Heart left ventricle (tissue), 13 donors: ENCODE measurements at regions not wholly inside any gene's neighbourhood (a gene's known extent, or its start where the extent isn't known, plus 50 kb on each side); places are given as distances from the start of the nearest gene placed in this dataset.

Experiments
- POLR2A ChIP-seq, 2 donors: fragments of 450-650 bp; IDR thresholded peaks; one replicate each; pipeline ENCODE4 v1.6.1; 2017; ENCODE audit warnings: antibody characterized with exemption in 2 of 2, mild to moderate bottlenecking in 2 of 2, moderate library complexity in 2 of 2
- TF ChIP-seq, protein P1 (sequence below), 12 donors: fragments of 200-600 bp; sonication (generic) in 4 of 12; IDR thresholded peaks; one replicate each; pipeline versions ENCODE4 v1.5.0 to v1.8.0; 2018 to 2022; ENCODE audit warnings: antibody characterized with exemption in 12 of 12, mild to moderate bottlenecking in 5 of 12
- donor health status: ischemic (EF 13 %, LVEDD 7.1; RV severe dilation, severe dysfunction).
- donor health status: DM: no; HTN: yes; CAD: no.
- donor health status: DM: no; HTN: no; CAD: no.
- donor health status: ischemic (EF 25% LVEDD 6.9; RV normal size, moderate dysfunction).
- donor health status: ischemic (EF 25% LVEDD 5.7; RV mildly dilated, moderate dysfunction).
- donor health status: ischemic (EF 35%, LVEDD 5.7; RV mildly dilated, moderate dysfunction).
- donor health status: nonischemic (EF 11% LVEDD 7.7; RV severe dilation, severe dysfunction).
- donor health status: DM: yes; HTN: yes; CAD: no.
- donor health status: PGD.
- donor health status: ischemic (EF 29% LVEDD 5.4; RV normal size, mild dysfunction).
- donor health status: nonischemic (EF 23%, LVEDD 6.1; RV moderate dilation, normal function).

DNA sequence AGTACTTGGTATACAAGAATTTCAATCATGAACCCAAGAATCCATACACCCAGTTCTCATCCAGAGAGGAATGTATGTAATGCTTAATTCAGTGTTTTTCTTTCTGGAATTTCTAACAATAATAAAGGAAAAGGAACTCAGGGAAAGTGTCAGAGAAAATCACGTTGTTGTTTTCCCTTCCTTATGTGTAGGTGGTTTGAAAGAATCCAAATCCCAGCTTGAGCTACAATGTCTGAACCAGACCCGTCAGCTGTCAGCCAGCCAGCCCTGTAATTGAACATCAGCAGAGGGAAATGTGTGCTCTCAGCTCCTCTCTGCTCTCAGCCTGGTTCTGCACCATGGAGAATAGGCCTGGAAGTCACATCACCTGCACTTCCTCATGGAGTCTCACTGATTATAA is 126.5 kb downstream of the TMEM30B start:
- TF ChIP-seq, protein P1, sequence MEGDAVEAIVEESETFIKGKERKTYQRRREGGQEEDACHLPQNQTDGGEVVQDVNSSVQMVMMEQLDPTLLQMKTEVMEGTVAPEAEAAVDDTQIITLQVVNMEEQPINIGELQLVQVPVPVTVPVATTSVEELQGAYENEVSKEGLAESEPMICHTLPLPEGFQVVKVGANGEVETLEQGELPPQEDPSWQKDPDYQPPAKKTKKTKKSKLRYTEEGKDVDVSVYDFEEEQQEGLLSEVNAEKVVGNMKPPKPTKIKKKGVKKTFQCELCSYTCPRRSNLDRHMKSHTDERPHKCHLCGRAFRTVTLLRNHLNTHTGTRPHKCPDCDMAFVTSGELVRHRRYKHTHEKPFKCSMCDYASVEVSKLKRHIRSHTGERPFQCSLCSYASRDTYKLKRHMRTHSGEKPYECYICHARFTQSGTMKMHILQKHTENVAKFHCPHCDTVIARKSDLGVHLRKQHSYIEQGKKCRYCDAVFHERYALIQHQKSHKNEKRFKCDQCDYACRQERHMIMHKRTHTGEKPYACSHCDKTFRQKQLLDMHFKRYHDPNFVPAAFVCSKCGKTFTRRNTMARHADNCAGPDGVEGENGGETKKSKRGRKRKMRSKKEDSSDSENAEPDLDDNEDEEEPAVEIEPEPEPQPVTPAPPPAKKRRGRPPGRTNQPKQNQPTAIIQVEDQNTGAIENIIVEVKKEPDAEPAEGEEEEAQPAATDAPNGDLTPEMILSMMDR (IDR thresholded peaks at IDR 0.05) = no peak
- no peak for TF ChIP-seq POLR2A (IDR thresholded peaks at IDR 0.05)
